ENCODE measurements at regions not wholly inside any gene's neighbourhood (a gene's known extent, or its start where the extent isn't known, plus 50 kb on each side); places are given as distances from the start of the nearest gene placed in this dataset.
A peak's percentile ranks its signal among the peaks of the same experiment; 100 is the strongest.

GRCh38 chr10:31723106-31723750 lies 205.4 kb downstream of the ARHGAP12 start:
- H2BK120ac ChIP-seq (ENCODE audit: low read depth, low read length), result no peak overlapping the region; the same call in 1 of the 2 replicates
- H3K9me3 ChIP-seq (ENCODE audit: control insufficient read depth, insufficient read depth, low read length), result no peaks in the 10 kb centered on the region
- DNase-seq (peak; percentile 52), ATAC-seq (ENCODE audit: low read depth) (peak; percentile 69; the same call in 1 of the 2 replicates)
- H3K27me3 ChIP-seq (ENCODE audit: control insufficient read depth, insufficient read depth, low read length), result no peaks in the 10 kb centered on the region
- H2AK5ac ChIP-seq (ENCODE audit: low read depth, low read length), result no peak overlapping the region; the same call in 1 of the 2 replicates
- no peak overlapping the region for H2AK9ac ChIP-seq (replicated peaks; ENCODE audit: low read depth, low read length, poor library complexity)
- H3K56ac ChIP-seq (ENCODE audit: extremely low read depth, insufficient read depth, low read length), result no peak overlapping the region
- no peak overlapping the region for H3K9ac ChIP-seq (ENCODE audit: low read depth, low read length)
- H3K18ac ChIP-seq (ENCODE audit: low read depth, low read length), result peak overlapping the region; percentile 10; the same call in 1 of the 2 replicates
- H3K4me1 ChIP-seq (ENCODE audit: control insufficient read depth, insufficient read depth, low read length), result no peaks in the 10 kb centered on the region
- TF ChIP-seq CTCF (conservative IDR thresholded peaks at IDR 0.05; ENCODE audit: low read depth, low read length), result no peak
- TF ChIP-seq POLR2A (IDR thresholded peaks at IDR 0.05; ENCODE audit: low read depth, low read length), result no peak
- TF ChIP-seq MXI1 (IDR thresholded peaks at IDR 0.05; ENCODE audit: borderline replicate concordance, low read depth, low read length), result no peak
- no peak for TF ChIP-seq MAFK (IDR thresholded peaks at IDR 0.05; ENCODE audit: low read depth, low read length)
- TF ChIP-seq NFE2L2 (IDR thresholded peaks at IDR 0.05; ENCODE audit: low read depth, low read length), result no peak
- TF ChIP-seq BHLHE40 (IDR thresholded peaks at IDR 0.05; ENCODE audit: low read depth, low read length), result no peak
- no peak for TF ChIP-seq USF2 (IDR thresholded peaks at IDR 0.05; ENCODE audit: low read depth, low read length)
- no peak for TF ChIP-seq SMC3 (IDR thresholded peaks at IDR 0.05; ENCODE audit: low read depth, low read length)
- no peak for TF ChIP-seq CEBPB (IDR thresholded peaks at IDR 0.05; ENCODE audit: low read depth, low read length)
- no peak for TF ChIP-seq CHD1 (IDR thresholded peaks at IDR 0.05; ENCODE audit: low read depth, low read length)
- TF ChIP-seq RFX5 (IDR thresholded peaks at IDR 0.05; ENCODE audit: low read depth, low read length), result no peak
- no peak for TF ChIP-seq MAZ (IDR thresholded peaks at IDR 0.05; ENCODE audit: borderline replicate concordance, low read depth, low read length)
- no peak for TF ChIP-seq RAD21 (IDR thresholded peaks at IDR 0.05; ENCODE audit: low read length)
- no peak for TF ChIP-seq FOS (IDR thresholded peaks at IDR 0.05; ENCODE audit: low read depth, low read length)
- no peak for TF ChIP-seq RCOR1 (IDR thresholded peaks at IDR 0.05; ENCODE audit: insufficient replicate concordance, low read length)
- TF ChIP-seq ELK1 (IDR thresholded peaks at IDR 0.05; ENCODE audit: borderline replicate concordance, low read depth, low read length), result no peak
- H2BK20ac ChIP-seq (ENCODE audit: low read depth, low read length), result peak overlapping the region; percentile 63; the same call in 1 of the 2 replicates
- peak overlapping the region; percentile 4 for H2BK5ac ChIP-seq (ENCODE audit: low read depth, low read length, poor library complexity, severe bottlenecking)
- no peaks in the 10 kb centered on the region for H3K79me1 ChIP-seq (ENCODE audit: low read depth in 1 of 2, low read length in 2 of 2)
- H3K23ac ChIP-seq (ENCODE audit: low read depth, low read length), result no peak overlapping the region
- no peak overlapping the region for H2BK15ac ChIP-seq (ENCODE audit: low read depth, low read length)
- dilution Hi-C loops (cut with HindIII; ENCODE audit: low sequenced_read_pairs, unreplicated experiment) (no loop called here), intact Hi-C loops (cut with micrococcal nuclease) (no loop called here), in situ Hi-C loops (cut with MboI; ENCODE audit: low sequenced_read_pairs) (no loop called here)
- no peak overlapping the region for H3K4me3 ChIP-seq (ENCODE audit: insufficient read depth, low read depth, low read length)
- no peak overlapping the region for H4K91ac ChIP-seq (ENCODE audit: insufficient read depth, low read depth, low read length)
- H4K8ac ChIP-seq (ENCODE audit: low read depth in 2 of 2, low read length in 2 of 2), result no peak overlapping the region; a peak in 1 of 4 replicates
- H3K4ac ChIP-seq (ENCODE audit: low read depth, low read length), result no peak overlapping the region
- no peak overlapping the region for H3K4me2 ChIP-seq (ENCODE audit: low read depth, low read length)
- H3K27ac ChIP-seq (ENCODE audit: insufficient read depth, low read length), result no peak overlapping the region
- H2AFZ ChIP-seq (replicated peaks; ENCODE audit: low read length, poor library complexity), result no peak overlapping the region
- ChIA-PET CTCF (no interaction called here), POLR2A (ENCODE audit: unreplicated experiment) (no interaction called here)
- BruUV-seq (replicated peaks), result no TSS peak
- WGBS, 2 experiments (ENCODE audit: extremely low coverage in 2 of 2, insufficient read length in 1 of 2), result no CpG with 5 or more reads among the region's 5 CpGs
- H4K5ac ChIP-seq (ENCODE audit: low read depth, low read length), result no peak overlapping the region
- no peaks in the 10 kb centered on the region for H3K36me3 ChIP-seq (ENCODE audit: control insufficient read depth, insufficient read depth, low read length)
- no peaks in the 10 kb centered on the region for H4K20me1 ChIP-seq (ENCODE audit: insufficient read depth, low read length)
- no peak overlapping the region; the same call in 1 of the 2 replicates for H3K14ac ChIP-seq (replicated peaks; ENCODE audit: low read depth, low read length)
- no peaks in the 10 kb centered on the region for H3K9me1 ChIP-seq (ENCODE audit: insufficient read depth, low read length)
